HepG2 (cell line): ENCODE measurements at regions not wholly inside any gene's neighbourhood (a gene's known extent, or its start where the extent isn't known, plus 50 kb on each side); places are given as distances from the start of the nearest gene placed in this dataset.

Experiments used
- ATAC-seq: fragments of 200-7000 bp; cut with Tn5 transposase; 3 replicates; pipeline ENCODE4 v1.9.1; 2020; ENCODE audit warnings: mild to moderate bottlenecking, moderate library complexity
- BruUV-seq: library from RNA; stranded (reverse); fragments of 400-500 nt; replicated peaks from 2 replicates; lab custom pipeline; 2021; lab: Mats Ljungman, UMichigan
- CTCF ChIA-PET: fragments of 300-600 bp; formaldehyde crosslinking; extraction: SDS; loops from one replicate; lab custom pipeline; 2021; ENCODE audit warnings: low total read pairs, inconsistent platforms, low intra/inter-chr PET ratio; lab: Yijun Ruan, JAX
- POLR2A ChIA-PET: fragments of 350-600 bp; sonication (Branson Sonifier 250); formaldehyde crosslinking; loops from one replicate; lab custom pipeline; 2020; ENCODE audit warnings: antibody characterized with exemption, inconsistent platforms; lab: Yijun Ruan, JAX
- DNase-seq: peaks from one replicate; pipeline ENCODE4 v3.0.0-alpha.2; 2015; ENCODE audit warnings: low spot score
- FAIRE-seq: peaks from 3 replicates; lab custom pipeline; 2011; peaks lifted over from hg19 to GRCh38; lab: Jason Lieb, UNC
- H2AFZ ChIP-seq: one replicate; pipeline ENCODE4 v1.6.1; 2011; ENCODE audit warnings: low read length, inconsistent platforms
- H3K27ac ChIP-seq: fragments of 300-600 bp; 3 replicates; pipeline ENCODE4 v1.8.0; 2011; ENCODE audit warnings: mixed run types, mild to moderate bottlenecking, mixed read lengths, low read length, inconsistent platforms; ENCODE audit not compliant: insufficient read depth; ENCODE audit errors: extremely low read length
- H3K27me3 ChIP-seq, 2 experiments: fragments of 200-600 bp in 1 of 2; 2 replicates in 1 of 2; 3 replicates in 1 of 2; pipeline versions ENCODE4 v1.6.0 to v1.8.0; 2011; ENCODE audit warnings: low read length in 2 of 2, mild to moderate bottlenecking in 2 of 2, moderate library complexity in 2 of 2, inconsistent platforms in 1 of 2; ENCODE audit not compliant: insufficient read depth in 2 of 2, control insufficient read depth in 1 of 2
- H3K36me3 ChIP-seq, 2 experiments: fragments of 200-600 bp in 1 of 2; replicated peaks in 1 of 2; 2 replicates in 1 of 2; 3 replicates in 1 of 2; pipeline versions ENCODE4 v1.5.1 to v1.8.0; 2011; ENCODE audit warnings: low read length in 2 of 2, inconsistent platforms in 1 of 2; ENCODE audit not compliant: insufficient read depth in 2 of 2, control insufficient read depth in 1 of 2
- H3K4me1 ChIP-seq: 2 replicates; pipeline ENCODE4 v1.5.1; 2012; ENCODE audit warnings: low read length, inconsistent platforms; ENCODE audit not compliant: insufficient read depth
- H3K4me2 ChIP-seq: 2 replicates; pipeline ENCODE4 v1.6.0; 2011; ENCODE audit warnings: low read depth, low read length, inconsistent platforms
- H3K4me3 ChIP-seq, 3 experiments: fragments of 200-600 bp in 1 of 3; sonication (generic), shearing (Covaris generic) in 1 of 3; replicated peaks in 1 of 3; 2 replicates each; pipeline ENCODE4 v1.5.1; 2011 to 2016; ENCODE audit warnings: low read length in 3 of 3, inconsistent platforms in 2 of 3, low read depth in 2 of 3, mild to moderate bottlenecking in 2 of 3, control low read depth in 1 of 3, mixed read lengths in 1 of 3; ENCODE audit not compliant: insufficient read depth in 1 of 3
- H3K79me2 ChIP-seq: one replicate; pipeline ENCODE4 v1.6.1; 2011; ENCODE audit warnings: low read length, inconsistent platforms; ENCODE audit not compliant: insufficient read depth
- H3K9ac ChIP-seq: 2 replicates; pipeline ENCODE4 v1.6.0; 2011; ENCODE audit warnings: mild to moderate bottlenecking, low read depth, low read length, inconsistent platforms; ENCODE audit not compliant: insufficient read depth
- H3K9me3 ChIP-seq: 2 replicates; pipeline ENCODE4 v1.5.1; 2012; ENCODE audit warnings: mild to moderate bottlenecking, low read length
- H4K20me1 ChIP-seq: 2 replicates; pipeline ENCODE4 v1.6.0; 2011; ENCODE audit warnings: inconsistent platforms, mild to moderate bottlenecking, low read length, moderate library complexity; ENCODE audit not compliant: insufficient read depth
- ADNP ChIP-seq: sonication (generic); formaldehyde crosslinking; IDR thresholded peaks from 2 replicates; pipeline ENCODE4 v1.4.0; 2020; ENCODE audit warnings: missing genetic modification reagents
- ATF4 ChIP-seq, 2 experiments: fragments of 450-650 bp in 1 of 2; sonication (generic) in 1 of 2; formaldehyde crosslinking; IDR thresholded peaks; 2 replicates each; pipeline versions ENCODE4 v1.5.0 to v1.8.0; 2020 to 2022; ENCODE audit warnings: mild to moderate bottlenecking in 1 of 2, missing genetic modification reagents in 1 of 2
- BRCA1 ChIP-seq: sonication (generic); formaldehyde crosslinking; IDR thresholded peaks from 2 replicates; pipeline ENCODE4 v1.4.0; 2020; ENCODE audit warnings: missing genetic modification reagents
- EZH2 ChIP-seq: conservative IDR thresholded peaks from 2 replicates; pipeline ENCODE4 v1.6.1; 2012; ENCODE audit warnings: mild to moderate bottlenecking, low read depth, low read length, moderate library complexity
- GFI1 ChIP-seq: sonication (generic); formaldehyde crosslinking; IDR thresholded peaks from 2 replicates; pipeline ENCODE4 v1.5.0; 2020; ENCODE audit warnings: missing genetic modification reagents, mild to moderate bottlenecking, borderline replicate concordance
- HNF4A ChIP-seq: sonication (generic); formaldehyde crosslinking; IDR thresholded peaks from 2 replicates; pipeline ENCODE4 v1.4.0; 2020; ENCODE audit warnings: missing genetic modification reagents
- MAFK ChIP-seq, 2 experiments: IDR thresholded peaks in 1 of 2; conservative IDR thresholded peaks in 1 of 2; 2 replicates each; pipeline ENCODE4 v1.6.1; 2011; ENCODE audit warnings: improper control_type of control experiment in 2 of 2, low read length in 2 of 2
- RBAK ChIP-seq: sonication (generic); formaldehyde crosslinking; IDR thresholded peaks from 2 replicates; pipeline ENCODE4 v1.5.1; 2020; ENCODE audit warnings: mild to moderate bottlenecking, missing genetic modification reagents
- RORA ChIP-seq: sonication (generic); formaldehyde crosslinking; IDR thresholded peaks from 2 replicates; pipeline ENCODE4 v1.5.0; 2020; ENCODE audit warnings: mild to moderate bottlenecking, missing genetic modification reagents, moderate library complexity
- SMARCE1 ChIP-seq: fragments of 450-650 bp; IDR thresholded peaks from 2 replicates; pipeline ENCODE4 v1.6.1; 2017; ENCODE audit warnings: borderline replicate concordance
- SNAI1 ChIP-seq: sonication (generic); formaldehyde crosslinking; IDR thresholded peaks from 2 replicates; pipeline ENCODE4 v1.5.0; 2020; ENCODE audit warnings: mild to moderate bottlenecking, missing genetic modification reagents, borderline replicate concordance
- UBTF ChIP-seq: sonication (generic); formaldehyde crosslinking; IDR thresholded peaks from 2 replicates; pipeline ENCODE4 v1.4.0; 2020; ENCODE audit warnings: mild to moderate bottlenecking, missing genetic modification reagents
- ZFP91 ChIP-seq: sonication (generic); formaldehyde crosslinking; IDR thresholded peaks from 2 replicates; pipeline ENCODE4 v1.9.0; 2022; ENCODE audit warnings: missing genetic modification reagents, mild to moderate bottlenecking, borderline replicate concordance
- ZNF572 ChIP-seq: sonication (generic); formaldehyde crosslinking; IDR thresholded peaks from 2 replicates; pipeline ENCODE4 v1.5.1; 2020; ENCODE audit warnings: mild to moderate bottlenecking, missing genetic modification reagents
- ZNF839 ChIP-seq: sonication (generic); formaldehyde crosslinking; IDR thresholded peaks from 2 replicates; pipeline ENCODE4 v1.4.0; 2020; ENCODE audit warnings: missing genetic modification reagents, mild to moderate bottlenecking, borderline replicate concordance
- WGBS: methylation state at CpG from one replicate; pipeline ENCODE4 v1.1.6; 2017; ENCODE audit warnings: low lambda C conversion rate; 5-methylcytosine and 5-hydroxymethylcytosine counted together
- in situ Hi-C: cut with HindIII; loops from 2 replicates; pipeline ENCODE4 v1.10.0; 2017; ENCODE audit warnings: low pct_unique_long_range_greater_than_20kb; ENCODE audit not compliant: extremely low pct_ligation_motif_present
- intact Hi-C: fragments of 100-400 bp; cut with micrococcal nuclease; formaldehyde crosslinking; loops from one replicate; pipeline ENCODE4 v1.10.0; 2022; ENCODE audit not compliant: unreplicated experiment
- TF ChIP-seq, protein P1 (sequence below): sonication (generic); formaldehyde crosslinking; IDR thresholded peaks from 2 replicates; pipeline ENCODE4 v1.4.0; 2020; ENCODE audit warnings: low read depth, mild to moderate bottlenecking, missing genetic modification reagents
- TF ChIP-seq, protein P2 (sequence below): sonication (generic); formaldehyde crosslinking; IDR thresholded peaks from 2 replicates; pipeline ENCODE4 v1.4.0; 2020; ENCODE audit warnings: missing genetic modification reagents, borderline replicate concordance

GRCh38 chr3:182081096-182081495 is 369.4 kb downstream of the SOX2 start:
- H3K4me3 ChIP-seq = no peak overlapping the region
- ChIA-PET POLR2A (interaction anchor here (0.6 kb wide), 1 partner anchor 12 kb away, joined by 4 read pairs; no protein-coding TSS in a partner anchor), CTCF (no interaction called here)
- no peaks in the 10 kb centered on the region for H3K36me3 ChIP-seq
- in situ Hi-C loops (no loop called here), intact Hi-C loops (no loop called here)
- H3K9me3 ChIP-seq = no peaks in the 10 kb centered on the region
- no peaks in the 10 kb centered on the region for H3K27me3 ChIP-seq
- H3K9ac ChIP-seq = no peak overlapping the region
- no peak overlapping the region for H3K4me2 ChIP-seq
- no peaks in the 10 kb centered on the region for H3K79me2 ChIP-seq
- DNase-seq (no peak), ATAC-seq (no peak), FAIRE-seq (no peak)
- H4K20me1 ChIP-seq = no peaks in the 10 kb centered on the region
- no TSS peak for BruUV-seq
- no peak overlapping the region for H2AFZ ChIP-seq
- H3K4me1 ChIP-seq = no peaks in the 10 kb centered on the region
- 29% methylated on average over 4 of the region's 4 CpGs for WGBS
- no peak overlapping the region for H3K27ac ChIP-seq
- TF ChIP-seq HNF4A (CRISPR knock-in tag) (no peak), EZH2 (no peak), UBTF (CRISPR knock-in tag) (no peak), SNAI1 (no peak), ZNF839 (no peak), SMARCE1 (no peak), MAFK (conservative IDR thresholded peaks at IDR 0.05 in 1 of 2, IDR thresholded peaks at IDR 0.05 in 1 of 2; ENCODE audit: low read length in 2 of 2) (no peak), ADNP (CRISPR knock-in tag) (no peak), RBAK (CRISPR knock-in tag) (no peak), GFI1 (no peak), BRCA1 (CRISPR knock-in tag) (no peak), ATF4 (CRISPR knock-in tag; IDR thresholded peaks at IDR 0.05) (no peak), ZFP91 (CRISPR knock-in tag) (no peak), ZNF572 (CRISPR knock-in tag) (no peak), RORA (CRISPR knock-in tag) (no peak)
- TF ChIP-seq, protein P1, sequence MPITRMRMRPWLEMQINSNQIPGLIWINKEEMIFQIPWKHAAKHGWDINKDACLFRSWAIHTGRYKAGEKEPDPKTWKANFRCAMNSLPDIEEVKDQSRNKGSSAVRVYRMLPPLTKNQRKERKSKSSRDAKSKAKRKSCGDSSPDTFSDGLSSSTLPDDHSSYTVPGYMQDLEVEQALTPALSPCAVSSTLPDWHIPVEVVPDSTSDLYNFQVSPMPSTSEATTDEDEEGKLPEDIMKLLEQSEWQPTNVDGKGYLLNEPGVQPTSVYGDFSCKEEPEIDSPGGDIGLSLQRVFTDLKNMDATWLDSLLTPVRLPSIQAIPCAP = no peak
- TF ChIP-seq, protein P2, sequence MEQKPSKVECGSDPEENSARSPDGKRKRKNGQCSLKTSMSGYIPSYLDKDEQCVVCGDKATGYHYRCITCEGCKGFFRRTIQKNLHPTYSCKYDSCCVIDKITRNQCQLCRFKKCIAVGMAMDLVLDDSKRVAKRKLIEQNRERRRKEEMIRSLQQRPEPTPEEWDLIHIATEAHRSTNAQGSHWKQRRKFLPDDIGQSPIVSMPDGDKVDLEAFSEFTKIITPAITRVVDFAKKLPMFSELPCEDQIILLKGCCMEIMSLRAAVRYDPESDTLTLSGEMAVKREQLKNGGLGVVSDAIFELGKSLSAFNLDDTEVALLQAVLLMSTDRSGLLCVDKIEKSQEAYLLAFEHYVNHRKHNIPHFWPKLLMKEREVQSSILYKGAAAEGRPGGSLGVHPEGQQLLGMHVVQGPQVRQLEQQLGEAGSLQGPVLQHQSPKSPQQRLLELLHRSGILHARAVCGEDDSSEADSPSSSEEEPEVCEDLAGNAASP (CRISPR knock-in tag) = no peak
